HCT116 (cell line): ENCODE measurements at regions not wholly inside any gene's neighbourhood (a gene's known extent, or its start where the extent isn't known, plus 50 kb on each side); places are given as distances from the start of the nearest gene placed in this dataset.

ENCODE experiments used
- ATAC-seq: fragments of 200-7000 bp; cut with Tn5 transposase; 2 replicates; pipeline ENCODE4 v1.9.1; 2020; ENCODE audit warnings: mild to moderate bottlenecking, moderate library complexity
- BruUV-seq: library from RNA; stranded (reverse); fragments of 400-500 nt; replicated peaks from 2 replicates; lab custom pipeline; 2021; lab: Mats Ljungman, UMichigan
- CTCF ChIA-PET: fragments of 300-600 bp; sonication (Branson Sonifier 250); formaldehyde crosslinking; loops from one replicate; lab custom pipeline; 2021; ENCODE audit warnings: antibody characterized with exemption; lab: Charles Lee
- POLR2A ChIA-PET: fragments of 300-600, 350-600 bp; sonication (Branson Sonifier 250); formaldehyde crosslinking; loops from one replicate; lab custom pipeline; 2021; ENCODE audit warnings: antibody characterized with exemption; lab: Charles Lee
- RAD21 ChIA-PET, 2 experiments: fragments of 300-600 bp; sonication (Branson Sonifier 250); formaldehyde crosslinking; loops; one replicate each; lab custom pipeline; 2023; ENCODE audit warnings: low total read pairs in 2 of 2; ENCODE audit not compliant: uncharacterized antibody in 2 of 2, unreplicated experiment in 2 of 2, low non-redundant PET in 1 of 2; lab: Charles Lee
- DNase-seq: peaks from one replicate; pipeline ENCODE4 v3.0.0-alpha.2; 2010; ENCODE audit warnings: low read depth, low spot score
- H2AFZ ChIP-seq: fragments of 200-600 bp; shearing (Covaris generic), sonication (generic); 2 replicates; pipeline ENCODE4 v1.6.1; 2017; ENCODE audit warnings: low read depth, mixed run types, mixed read lengths, antibody characterized with exemption, low read length; ENCODE audit not compliant: poor library complexity, severe bottlenecking
- H3K27ac ChIP-seq: 2 replicates; pipeline ENCODE4 v1.5.1; 2012; ENCODE audit warnings: low read depth, low read length
- H3K27me3 ChIP-seq: fragments of 200-600 bp; sonication (generic); 2 replicates; pipeline ENCODE4 v1.6.1; 2016; ENCODE audit warnings: mixed run types, low read length, mixed read lengths; ENCODE audit not compliant: insufficient read depth
- H3K36me3 ChIP-seq, 2 experiments: fragments of 200-500 bp in 1 of 2; fragments of 200-600 bp in 1 of 2; sonication (Bioruptor generic) in 1 of 2; sonication (generic) in 1 of 2; 2 replicates each; pipeline versions ENCODE4 v1.5.1 to v1.6.1; 2014 to 2016; ENCODE audit warnings: low read length in 2 of 2, inconsistent platforms in 1 of 2, mixed read lengths in 1 of 2, mixed run types in 1 of 2; ENCODE audit not compliant: insufficient read depth in 2 of 2, control insufficient read depth in 1 of 2
- H3K4me1 ChIP-seq, 2 experiments: fragments of 200-600 bp in 1 of 2; sonication (generic) in 1 of 2; 2 replicates each; pipeline versions ENCODE4 v1.5.1 to v1.6.1; 2012 to 2017; ENCODE audit warnings: low read length in 2 of 2, inconsistent platforms in 1 of 2, mild to moderate bottlenecking in 1 of 2, mixed read lengths in 1 of 2, mixed run types in 1 of 2, moderate library complexity in 1 of 2; ENCODE audit not compliant: insufficient read depth in 2 of 2, control insufficient read depth in 1 of 2
- H3K4me2 ChIP-seq: fragments of 200-600 bp; sonication (generic); 2 replicates; pipeline ENCODE4 v1.6.1; 2017; ENCODE audit warnings: mixed run types, low read length, mixed read lengths
- H3K4me3 ChIP-seq, 2 experiments: fragments of 200-600 bp in 1 of 2; sonication (generic) in 1 of 2; replicated peaks in 1 of 2; 2 replicates each; pipeline ENCODE4 v1.5.1; 2011 to 2016; ENCODE audit warnings: low read length in 2 of 2, control low read depth in 1 of 2, low read depth in 1 of 2, mild to moderate bottlenecking in 1 of 2, mixed read lengths in 1 of 2, mixed run types in 1 of 2
- H3K79me2 ChIP-seq: fragments of 200-600 bp; sonication (generic); 2 replicates; pipeline ENCODE4 v1.6.1; 2017; ENCODE audit warnings: mild to moderate bottlenecking, mixed run types, low read length, moderate library complexity, mixed read lengths; ENCODE audit not compliant: insufficient read depth
- H3K9ac ChIP-seq: fragments of 200-600 bp; sonication (generic); 2 replicates; pipeline ENCODE4 v1.6.1; 2016; ENCODE audit warnings: low read length, mixed read lengths
- H3K9me2 ChIP-seq: fragments of 200-600 bp; sonication (generic), shearing (Covaris generic); 2 replicates; pipeline ENCODE4 v1.6.1; 2017; ENCODE audit warnings: mixed run types, mild to moderate bottlenecking, moderate library complexity; ENCODE audit not compliant: insufficient read depth
- H3K9me3 ChIP-seq, 2 experiments: fragments of 200-500 bp in 1 of 2; fragments of 200-600 bp in 1 of 2; sonication (Bioruptor generic) in 1 of 2; sonication (generic) in 1 of 2; 2 replicates each; pipeline ENCODE4 v1.6.1; 2014 to 2017; ENCODE audit warnings: low read length in 2 of 2, mixed read lengths in 2 of 2, inconsistent platforms in 1 of 2, low read depth in 1 of 2, mild to moderate bottlenecking in 1 of 2, mixed run types in 1 of 2, moderate library complexity in 1 of 2; ENCODE audit not compliant: control insufficient read depth in 1 of 2, insufficient read depth in 1 of 2
- H4K20me1 ChIP-seq: fragments of 200-600 bp; sonication (generic), shearing (Covaris generic); 2 replicates; pipeline ENCODE4 v1.6.1; 2017; ENCODE audit warnings: mixed run types, mild to moderate bottlenecking, moderate library complexity; ENCODE audit not compliant: insufficient read depth
- CBX3 ChIP-seq: IDR thresholded peaks from 2 replicates; pipeline ENCODE4 v1.6.1; 2012; ENCODE audit warnings: low read depth
- EGR1 ChIP-seq: IDR thresholded peaks from 2 replicates; pipeline ENCODE4 v1.6.1; 2012; ENCODE audit warnings: low read depth
- ELF1 ChIP-seq: IDR thresholded peaks from 2 replicates; pipeline ENCODE4 v1.6.1; 2012; ENCODE audit warnings: low read depth, borderline replicate concordance
- EZH2 ChIP-seq: fragments of 200-600 bp; sonication (generic); IDR thresholded peaks from 2 replicates; pipeline ENCODE4 v1.6.1; 2017; ENCODE audit warnings: antibody characterized with exemption, mixed run types
- MAX ChIP-seq: IDR thresholded peaks from 2 replicates; pipeline ENCODE4 v1.6.1; 2012
- POLR2A ChIP-seq: IDR thresholded peaks from 2 replicates; pipeline ENCODE4 v1.7.0; 2011; ENCODE audit warnings: borderline replicate concordance; ENCODE audit not compliant: insufficient read depth, insufficient read length; ENCODE audit errors: extremely low read depth
- POLR2AphosphoS5 ChIP-seq: IDR thresholded peaks from 2 replicates; pipeline ENCODE4 v1.6.1; 2011; ENCODE audit warnings: mild to moderate bottlenecking, low read depth, low read length, moderate library complexity
- REST ChIP-seq: IDR thresholded peaks from 2 replicates; pipeline ENCODE4 v1.6.1; 2012; ENCODE audit warnings: low read depth
- SIN3A ChIP-seq: IDR thresholded peaks from 2 replicates; pipeline ENCODE4 v1.6.1; 2012; ENCODE audit warnings: low read depth
- SRF ChIP-seq: IDR thresholded peaks from 2 replicates; pipeline ENCODE4 v1.6.1; 2012; ENCODE audit warnings: low read depth
- TCF7L2 ChIP-seq: IDR thresholded peaks from 2 replicates; pipeline ENCODE4 v1.7.0; 2011; ENCODE audit warnings: borderline replicate concordance, inconsistent platforms; ENCODE audit not compliant: insufficient read depth, insufficient read length; ENCODE audit errors: extremely low read depth
- YY1 ChIP-seq: IDR thresholded peaks from 2 replicates; pipeline ENCODE4 v1.6.1; 2011; ENCODE audit warnings: low read length, low read depth, moderate library complexity, mild to moderate bottlenecking; ENCODE audit not compliant: insufficient replicate concordance; ENCODE audit errors: extremely low read depth
- ZBTB33 ChIP-seq: IDR thresholded peaks from 2 replicates; pipeline ENCODE4 v1.6.1; 2011; ENCODE audit warnings: mild to moderate bottlenecking, low read length, moderate library complexity; ENCODE audit not compliant: insufficient replicate concordance; ENCODE audit errors: extremely low read depth
- ZFX ChIP-seq: fragments of 450-650 bp; IDR thresholded peaks from 2 replicates; pipeline ENCODE4 v1.6.1; 2017
- intact Hi-C: fragments of 100-400 bp; cut with micrococcal nuclease; formaldehyde crosslinking; loops from 2 replicates; pipeline ENCODE4 v1.10.0; 2022

GRCh38 chr13:83215627-83216026 lies 666.6 kb downstream of the SLITRK1 start:
- DNase-seq (no peak), ATAC-seq (no peak)
- no peaks in the 10 kb centered on the region for H3K27me3 ChIP-seq
- no peak overlapping the region for H3K27ac ChIP-seq
- no peaks in the 10 kb centered on the region for H3K4me1 ChIP-seq
- H3K9me3 ChIP-seq = no peaks in the 10 kb centered on the region; a peak in 2 of 4 replicates
- H4K20me1 ChIP-seq = no peaks in the 10 kb centered on the region
- no peaks in the 10 kb centered on the region for H3K79me2 ChIP-seq
- no peak overlapping the region for H3K4me2 ChIP-seq
- CTCF ChIA-PET = no interaction called here
- H2AFZ ChIP-seq = no peak overlapping the region
- intact Hi-C loops = no loop called here
- no peaks in the 10 kb centered on the region for H3K36me3 ChIP-seq
- POLR2A ChIA-PET = no interaction called here
- no peak overlapping the region for H3K4me3 ChIP-seq
- no peaks in the 10 kb centered on the region for H3K9me2 ChIP-seq
- BruUV-seq = no TSS peak
- H3K9ac ChIP-seq = no peak overlapping the region
- TF ChIP-seq ZBTB33 = no peak
- TF ChIP-seq TCF7L2 = no peak
- no peak for TF ChIP-seq MAX
- TF ChIP-seq POLR2A = no peak
- no peak for TF ChIP-seq SRF
- no peak for TF ChIP-seq POLR2AphosphoS5
- no peak for TF ChIP-seq EZH2
- RAD21 ChIA-PET = no interaction called here

- ATAC-seq = no peak
- RAD21 ChIA-PET = no interaction called here
- Histone ChIP-seq H3K4me1 (no peaks in the 10 kb centered on the region), H3K4me2 (no peak overlapping the region), H3K9me2 (no peaks in the 10 kb centered on the region), H2AFZ (no peak overlapping the region), H3K9me3 (peaks cover under 1 to 1% of the 10 kb centered on the region in 2 experiments; a peak in 1 of 4 replicates), H3K27ac (no peak overlapping the region)
- TF ChIP-seq SIN3A (no peak), CBX3 (no peak), MAX (no peak), EGR1 (no peak), ELF1 (no peak), REST (no peak), YY1 (no peak), ZFX (no peak)
- TF ChIP-seq, all 23 proteins: peak for 0
- intact Hi-C loops = no loop called here
- H4K20me1 ChIP-seq = no peaks in the 10 kb centered on the region
- no peak overlapping the region for H3K9ac ChIP-seq
- no peak for DNase-seq
- POLR2A ChIA-PET = no interaction called here
- no peaks in the 10 kb centered on the region for H3K27me3 ChIP-seq
- no TSS peak for BruUV-seq
- H3K4me3 ChIP-seq = no peak overlapping the region
- H3K36me3 ChIP-seq = no peaks in the 10 kb centered on the region
- no peaks in the 10 kb centered on the region for H3K79me2 ChIP-seq
- CTCF ChIA-PET = no interaction called here
These were observed 667.8 kb downstream of the SLITRK1 start for GRCh38 chr13:83214452-83214851.
